ENCODE measurements at regions not wholly inside any gene's neighbourhood (a gene's known extent, or its start where the extent isn't known, plus 50 kb on each side); places are given as distances from the start of the nearest gene placed in this dataset.

GRCh38 chr10:4046712-4047354 lies 261.8 kb upstream of the KLF6 start:
- Histone ChIP-seq H3K27ac (no peak overlapping the region), H3K27me3 (no peaks in the 10 kb centered on the region), H3K36me3 (ENCODE audit: low read depth, missing control alignments) (no peaks in the 10 kb centered on the region), H3K4me1 (peaks cover 10% of the 10 kb centered on the region), H3K4me3 (no peak overlapping the region), H3K9me3 (no peaks in the 10 kb centered on the region)
- TF ChIP-seq POLR2A (IDR thresholded peaks at IDR 0.05) = no peak
- TF ChIP-seq CTCF (IDR thresholded peaks at IDR 0.05) = no peak
- DNase-seq = peak; percentile 46
- intact Hi-C loops (cut with DNase I; ENCODE audit: low total_unique reads) = no loop called here
- WGBS, 2 donors = 48 to 54% methylated on average over 7 of the region's 7 CpGs

- WGBS, 2 donors = 71 to 83% methylated on average over 3 of the region's 3 CpGs
- intact Hi-C loops (cut with DNase I; ENCODE audit: low total_unique reads) = no loop called here
- H3K27ac ChIP-seq = no peak overlapping the region
- H3K36me3 ChIP-seq (ENCODE audit: low read depth, missing control alignments) = no peaks in the 10 kb centered on the region
- peaks cover 4% of the 10 kb centered on the region for H3K4me1 ChIP-seq
- H3K9me3 ChIP-seq = no peaks in the 10 kb centered on the region
- H3K27me3 ChIP-seq = no peaks in the 10 kb centered on the region
- H3K4me3 ChIP-seq = no peak overlapping the region
- TF ChIP-seq POLR2A (IDR thresholded peaks at IDR 0.05) = no peak
- no peak for TF ChIP-seq CTCF (IDR thresholded peaks at IDR 0.05)
- no peak for DNase-seq
Measured at GRCh38 chr10:4046030-4046429, 261.0 kb upstream of the KLF6 start.

- no peak overlapping the region for H3K4me3 ChIP-seq
- no peaks in the 10 kb centered on the region for H3K4me1 ChIP-seq
- TF ChIP-seq CTCF (IDR thresholded peaks at IDR 0.05) (no peak), POLR2A (IDR thresholded peaks at IDR 0.05) (no peak)
- no peak for DNase-seq
- H3K27me3 ChIP-seq = no peaks in the 10 kb centered on the region
- WGBS, 2 donors = 80 to 83% methylated on average over 7 of the region's 7 CpGs
- intact Hi-C loops (cut with DNase I; ENCODE audit: low total_unique reads) = no loop called here
- H3K27ac ChIP-seq = no peak overlapping the region
- no peaks in the 10 kb centered on the region for H3K36me3 ChIP-seq (ENCODE audit: low read depth, missing control alignments)
- H3K9me3 ChIP-seq = no peaks in the 10 kb centered on the region
Measured at GRCh38 chr10:4043897-4044665, 259.1 kb upstream of the KLF6 start.

GRCh38 chr10:4041635-4042034 lies 256.6 kb upstream of the KLF6 start:
- TF ChIP-seq CTCF (IDR thresholded peaks at IDR 0.05) (no peak), POLR2A (IDR thresholded peaks at IDR 0.05) (no peak)
- no peaks in the 10 kb centered on the region for H3K36me3 ChIP-seq (ENCODE audit: low read depth, missing control alignments)
- H3K4me1 ChIP-seq = no peaks in the 10 kb centered on the region
- no peaks in the 10 kb centered on the region for H3K9me3 ChIP-seq
- H3K27me3 ChIP-seq = no peaks in the 10 kb centered on the region
- intact Hi-C loops (cut with DNase I; ENCODE audit: low total_unique reads) = no loop called here
- H3K4me3 ChIP-seq = no peak overlapping the region
- 94 to 97% methylated on average over 5 of the region's 5 CpGs for WGBS, 2 donors
- no peak for DNase-seq
- no peak overlapping the region for H3K27ac ChIP-seq

Measured in testis (tissue), 2 donors.